Adrenal gland (tissue), 5 donors: ENCODE measurements at regions not wholly inside any gene's neighbourhood (a gene's known extent, or its start where the extent isn't known, plus 50 kb on each side); places are given as distances from the start of the nearest gene placed in this dataset.
"Not testable (repeated sequence)": the region's sequence is repeated elsewhere in the genome, so short reads cannot be mapped to it uniquely, and the experiment has no call there.

Experiments used
- POLR2A ChIP-seq, 2 donors: fragments of 450-650 bp; IDR thresholded peaks; one replicate each; pipeline ENCODE4 v1.6.1; 2017; ENCODE audit warnings: antibody characterized with exemption in 2 of 2, mild to moderate bottlenecking in 2 of 2, moderate library complexity in 1 of 2
- TF ChIP-seq, protein P1 (sequence below), 6 experiments: fragments of 450-650 bp in 4 of 6; fragments of 200-600 bp in 2 of 6; sonication (generic) in 1 of 6; IDR thresholded peaks; 1 replicate in 5 of 6; 2 replicates in 1 of 6; pipeline versions ENCODE4 v1.5.1 to v1.8.0; 2016 to 2021; ENCODE audit warnings: antibody characterized with exemption in 6 of 6, mild to moderate bottlenecking in 2 of 6, moderate library complexity in 1 of 6
- donor health status: DM: no; HTN: no; CAD: no.

DNA sequence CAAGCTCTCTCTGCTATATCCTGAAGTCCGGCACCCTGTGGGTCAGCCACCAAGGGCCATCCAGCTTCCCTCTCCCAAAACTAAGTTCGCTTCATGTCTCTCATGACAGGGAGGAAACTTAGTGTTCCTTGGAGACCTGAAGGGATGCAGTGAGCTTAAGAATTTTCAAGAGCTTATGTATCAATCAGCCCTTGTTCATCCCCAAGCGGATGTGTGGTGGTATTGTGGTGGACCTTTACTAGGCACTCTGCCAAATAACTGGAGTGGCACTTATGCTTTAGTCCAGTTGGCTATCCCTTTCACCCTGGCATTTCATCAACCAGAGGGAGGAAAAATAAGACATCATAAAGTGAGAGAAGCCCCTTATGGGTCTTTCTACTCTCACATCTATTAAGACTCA is 114.6 kb upstream of the PPM1J start:
- TF ChIP-seq, protein P1, sequence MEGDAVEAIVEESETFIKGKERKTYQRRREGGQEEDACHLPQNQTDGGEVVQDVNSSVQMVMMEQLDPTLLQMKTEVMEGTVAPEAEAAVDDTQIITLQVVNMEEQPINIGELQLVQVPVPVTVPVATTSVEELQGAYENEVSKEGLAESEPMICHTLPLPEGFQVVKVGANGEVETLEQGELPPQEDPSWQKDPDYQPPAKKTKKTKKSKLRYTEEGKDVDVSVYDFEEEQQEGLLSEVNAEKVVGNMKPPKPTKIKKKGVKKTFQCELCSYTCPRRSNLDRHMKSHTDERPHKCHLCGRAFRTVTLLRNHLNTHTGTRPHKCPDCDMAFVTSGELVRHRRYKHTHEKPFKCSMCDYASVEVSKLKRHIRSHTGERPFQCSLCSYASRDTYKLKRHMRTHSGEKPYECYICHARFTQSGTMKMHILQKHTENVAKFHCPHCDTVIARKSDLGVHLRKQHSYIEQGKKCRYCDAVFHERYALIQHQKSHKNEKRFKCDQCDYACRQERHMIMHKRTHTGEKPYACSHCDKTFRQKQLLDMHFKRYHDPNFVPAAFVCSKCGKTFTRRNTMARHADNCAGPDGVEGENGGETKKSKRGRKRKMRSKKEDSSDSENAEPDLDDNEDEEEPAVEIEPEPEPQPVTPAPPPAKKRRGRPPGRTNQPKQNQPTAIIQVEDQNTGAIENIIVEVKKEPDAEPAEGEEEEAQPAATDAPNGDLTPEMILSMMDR (IDR thresholded peaks at IDR 0.05), result not testable (repeated sequence)
- not testable (repeated sequence) for TF ChIP-seq POLR2A (IDR thresholded peaks at IDR 0.05)
